GM08714 (cell line): ENCODE measurements at regions not wholly inside any gene's neighbourhood (a gene's known extent, or its start where the extent isn't known, plus 50 kb on each side); places are given as distances from the start of the nearest gene placed in this dataset.

ENCODE experiments used
- H3K4me3 ChIP-seq: fragments of 200-500 bp; sonication (Bioruptor generic); 2 replicates; pipeline ENCODE4 v1.5.1; 2014; ENCODE audit warnings: mild to moderate bottlenecking, low read length, inconsistent platforms
- ZNF274 ChIP-seq: IDR thresholded peaks from 2 replicates; pipeline ENCODE4 v1.6.1; 2012; ENCODE audit warnings: mild to moderate bottlenecking, low read depth, low read length

DNA sequence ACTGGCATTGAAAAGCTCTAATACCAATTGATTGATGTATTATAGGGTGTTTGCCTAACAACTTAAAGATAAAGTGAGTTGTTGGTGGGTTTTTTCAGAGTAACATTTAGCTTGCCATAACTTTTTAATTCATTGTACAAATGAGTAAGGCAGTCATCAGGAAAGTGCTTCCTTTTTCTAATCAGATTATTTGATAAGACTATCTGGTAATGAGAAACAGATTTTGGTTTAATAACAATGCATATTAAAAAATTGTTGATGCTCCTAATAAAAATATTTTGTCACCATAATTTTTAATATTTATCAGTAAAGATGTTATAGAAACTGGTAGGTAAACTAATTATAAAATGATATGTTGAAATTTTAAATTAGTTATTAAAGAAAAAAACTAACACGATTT, 51.3 kb downstream of the BLTP1 start:
- H3K4me3 ChIP-seq: no peak overlapping the region
- no peak for TF ChIP-seq ZNF274

DNA sequence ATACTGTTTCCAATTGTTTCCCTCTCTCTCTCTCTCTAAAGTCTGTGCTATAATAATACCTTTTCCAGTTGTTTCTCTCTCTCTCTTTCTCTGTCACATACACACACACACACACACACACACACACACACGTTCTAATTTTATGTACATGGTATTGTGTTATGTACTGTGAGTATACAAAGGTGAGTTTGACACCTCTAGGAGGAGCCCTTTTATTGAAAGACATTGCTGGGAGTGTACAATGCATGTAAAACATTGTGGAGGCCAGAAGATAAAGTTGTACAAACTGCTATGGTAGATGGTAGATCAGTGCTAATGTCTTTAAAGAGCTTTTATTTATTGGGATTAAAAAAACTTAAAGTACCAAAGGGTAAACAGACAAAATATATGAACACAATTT, 53.6 kb downstream of the BLTP1 start:
- H3K4me3 ChIP-seq: no peak overlapping the region
- no peak for TF ChIP-seq ZNF274

DNA sequence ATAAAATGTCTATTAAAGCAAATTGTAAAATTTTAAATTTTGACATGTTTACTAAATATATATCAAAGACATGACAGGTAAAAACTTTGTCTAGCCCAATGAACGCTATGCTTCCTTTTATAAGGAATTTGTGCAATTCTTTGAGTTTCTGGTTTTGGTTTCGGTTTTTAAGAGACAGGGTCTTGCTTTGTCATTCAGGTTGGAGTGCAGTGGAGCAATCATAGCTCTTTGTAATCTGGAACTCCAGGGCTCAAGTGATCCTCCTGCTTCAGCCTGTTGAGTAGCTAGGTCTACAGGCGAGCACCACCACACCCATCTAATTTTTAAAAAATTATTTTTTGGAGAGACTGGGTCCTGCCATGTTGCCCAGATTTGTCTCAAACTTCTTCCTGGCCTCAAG, 60.7 kb downstream of the BLTP1 start:
- H3K4me3 ChIP-seq: peak overlapping the region; percentile 13; the same call in 1 of the 2 replicates
- TF ChIP-seq ZNF274: no peak

GRCh38 chr4:122218762-122219161, 66.6 kb downstream of the BLTP1 start:
- no peak for TF ChIP-seq ZNF274
- H3K4me3 ChIP-seq: no peak overlapping the region

- no peak for TF ChIP-seq ZNF274
- H3K4me3 ChIP-seq: no peak overlapping the region
Measured at GRCh38 chr4:122219356-122219755, 67.2 kb downstream of the BLTP1 start.

- H3K4me3 ChIP-seq: no peak overlapping the region
- no peak for TF ChIP-seq ZNF274
Measured at GRCh38 chr4:122221322-122221721, 69.2 kb downstream of the BLTP1 start.

DNA sequence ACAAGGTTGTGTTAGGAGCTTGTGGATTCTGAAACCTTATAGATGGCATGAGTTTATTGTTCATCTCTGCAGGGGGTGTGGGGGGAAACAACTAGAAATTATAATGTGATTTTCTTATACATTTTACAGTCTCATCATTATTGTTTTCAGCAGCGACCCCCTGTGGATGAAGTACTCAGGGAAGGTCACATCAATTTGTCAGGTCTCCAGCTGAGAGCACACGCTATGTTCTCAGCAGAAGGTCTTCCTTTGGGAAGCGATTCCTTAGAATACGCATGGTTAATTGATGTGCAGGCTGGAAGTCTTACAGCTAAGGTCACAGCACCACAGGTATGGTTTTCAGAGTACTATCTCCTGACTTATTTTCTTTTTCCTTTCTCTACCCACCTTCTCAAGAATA, 72.2 kb downstream of the BLTP1 start:
- no peak overlapping the region for H3K4me3 ChIP-seq
- no peak for TF ChIP-seq ZNF274

- no peak for TF ChIP-seq ZNF274
Measured at GRCh38 chr4:122227202-122227601, 75.1 kb downstream of the BLTP1 start.

DNA sequence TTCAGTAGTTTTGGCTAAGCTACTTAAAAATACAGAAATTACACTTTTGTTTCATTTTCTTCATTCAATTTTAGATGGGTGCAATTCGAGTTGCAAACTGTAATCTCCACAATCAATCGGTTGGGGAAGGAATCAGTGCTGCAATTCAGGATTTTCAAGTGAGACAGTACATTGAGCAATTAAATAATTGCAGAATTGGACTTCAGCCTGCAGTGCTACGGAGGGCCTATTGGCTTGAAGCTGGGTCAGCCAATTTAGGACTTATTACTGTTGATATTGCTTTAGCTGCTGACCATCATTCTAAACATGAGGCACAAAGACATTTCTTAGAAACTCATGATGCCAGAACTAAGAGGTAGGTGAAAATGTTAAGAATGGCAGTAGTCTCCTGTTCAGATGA, 77.7 kb downstream of the BLTP1 start:
- no peak for TF ChIP-seq ZNF274
- no peak overlapping the region for H3K4me3 ChIP-seq

More at GRCh38 chr4:122227202-122227601, 75.1 kb downstream of the BLTP1 start:
- no peak overlapping the region for H3K4me3 ChIP-seq

DNA sequence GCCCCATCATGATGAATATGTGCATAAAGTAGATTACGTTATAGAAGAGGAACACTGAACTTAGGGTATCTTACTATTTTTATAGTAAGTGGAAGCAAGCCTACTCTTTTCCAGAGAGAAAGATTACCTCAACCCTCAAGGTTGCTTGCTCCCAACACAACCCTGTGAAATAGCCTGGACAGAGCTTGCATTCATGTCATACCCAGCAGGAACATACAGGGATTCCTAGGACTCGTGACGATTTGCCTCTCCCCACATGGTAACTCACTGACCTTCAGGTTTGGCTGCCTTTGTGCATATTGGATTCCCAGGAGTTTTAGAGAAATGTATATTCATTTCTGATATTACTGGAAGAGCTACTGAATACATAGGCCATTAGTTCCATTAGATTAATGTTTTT, 80.5 kb downstream of the BLTP1 start:
- H3K4me3 ChIP-seq: no peak overlapping the region
- TF ChIP-seq ZNF274: no peak

- TF ChIP-seq ZNF274: no peak
- no peak overlapping the region for H3K4me3 ChIP-seq
Measured at GRCh38 chr4:122234686-122235085, 82.6 kb downstream of the BLTP1 start.

DNA sequence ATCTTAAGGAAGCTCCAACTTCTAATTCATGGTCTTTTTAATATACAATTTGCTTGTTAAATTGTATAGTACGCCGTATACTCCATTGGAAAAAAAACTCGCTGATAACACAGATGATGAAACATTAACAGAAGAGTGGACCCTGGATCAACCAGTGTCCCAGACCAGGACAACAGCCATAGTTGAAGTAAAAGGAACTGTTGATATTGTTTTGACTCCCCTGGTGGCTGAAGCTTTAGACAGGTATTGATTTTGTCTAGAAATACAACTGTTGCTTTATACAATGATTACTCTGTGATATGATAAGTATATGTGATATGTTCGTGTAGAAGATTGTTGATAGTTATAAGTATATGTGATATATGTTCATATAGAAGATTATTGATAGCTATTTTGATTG, 91.7 kb downstream of the BLTP1 start:
- H3K4me3 ChIP-seq: no peak overlapping the region
- no peak for TF ChIP-seq ZNF274

DNA sequence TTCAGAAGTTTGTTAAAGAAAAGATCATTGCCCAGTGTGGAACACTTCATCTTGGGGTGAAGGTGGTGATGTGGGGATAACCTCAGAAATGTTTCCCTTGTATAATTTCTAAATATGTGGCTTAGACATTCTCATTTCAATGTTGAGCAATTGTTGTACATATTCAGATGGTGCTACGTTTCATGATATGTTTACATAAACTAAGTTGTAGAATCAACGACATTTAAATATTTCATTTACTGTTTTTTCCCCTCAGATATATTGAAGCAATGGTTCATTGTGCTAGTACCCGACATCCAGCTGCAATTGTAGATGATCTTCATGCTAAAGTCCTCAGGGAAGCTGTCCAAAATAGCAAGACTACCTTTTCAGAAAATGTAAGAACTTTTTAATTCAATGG, 92.6 kb downstream of the BLTP1 start:
- no peak overlapping the region for H3K4me3 ChIP-seq
- no peak for TF ChIP-seq ZNF274

DNA sequence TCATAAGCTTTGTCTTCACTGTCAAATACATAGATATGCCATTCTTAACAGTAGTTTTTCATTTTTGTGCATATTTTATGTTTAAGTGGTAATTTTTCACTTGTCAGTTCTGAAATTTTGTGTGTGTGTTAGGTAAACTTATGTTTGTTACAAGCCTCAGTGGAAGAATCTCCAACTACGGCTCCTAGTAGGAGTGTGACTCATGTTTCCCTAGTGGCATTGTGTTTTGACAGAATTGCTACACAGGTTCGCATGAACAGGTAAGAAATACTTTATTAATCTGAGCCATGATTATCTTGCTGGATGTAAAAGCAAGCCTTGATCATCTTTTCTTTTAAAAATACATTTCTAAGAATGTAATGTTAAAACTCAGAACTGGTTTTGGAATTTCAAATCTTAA, 94.4 kb downstream of the BLTP1 start:
- TF ChIP-seq ZNF274: no peak
- no peak overlapping the region for H3K4me3 ChIP-seq

DNA sequence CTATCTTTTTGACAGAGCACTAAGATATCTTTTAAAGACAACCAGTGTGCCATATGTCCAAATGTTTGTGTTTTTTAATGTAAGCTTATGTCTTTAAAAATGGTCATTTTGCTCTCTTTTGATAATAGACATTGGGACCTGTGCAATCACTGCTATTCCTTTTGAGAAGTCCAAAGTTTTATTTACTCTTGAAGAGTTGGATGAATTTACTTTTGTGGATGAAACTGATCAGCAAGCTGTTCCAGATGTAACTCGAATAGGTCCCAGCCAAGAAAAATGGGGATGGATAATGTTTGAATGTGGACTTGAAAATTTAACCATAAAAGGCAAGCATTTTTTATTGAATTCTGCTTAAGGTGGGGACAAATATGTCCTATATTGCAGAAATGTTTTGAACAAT, 97.2 kb downstream of the BLTP1 start:
- H3K4me3 ChIP-seq: no peak overlapping the region
- TF ChIP-seq ZNF274: no peak

DNA sequence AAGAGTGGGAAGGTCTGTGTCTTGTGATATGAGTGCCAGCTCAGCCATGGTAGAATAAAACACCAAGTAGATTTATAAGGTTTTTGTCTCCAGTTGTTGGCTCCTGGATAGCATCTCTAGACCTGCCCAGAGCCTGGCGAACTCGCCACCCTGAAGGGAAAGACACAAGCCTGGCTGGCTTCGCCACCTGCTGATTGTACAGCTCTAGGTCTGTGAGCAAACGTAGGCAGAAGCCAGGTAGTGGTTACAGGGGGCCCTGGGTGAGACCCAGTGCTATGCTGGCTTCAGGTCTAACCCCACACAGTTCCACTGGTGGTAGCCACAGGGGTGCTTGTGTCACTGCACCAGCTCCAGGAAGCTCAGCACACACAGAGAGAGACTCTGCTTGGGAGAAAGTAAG, 100.5 kb downstream of the BLTP1 start:
- TF ChIP-seq ZNF274: no peak
- no peak overlapping the region for H3K4me3 ChIP-seq

- TF ChIP-seq ZNF274: no peak
- no peak overlapping the region for H3K4me3 ChIP-seq
Measured at GRCh38 chr4:122259849-122260248, 107.7 kb downstream of the BLTP1 start.
